ENCODE measurements at regions not wholly inside any gene's neighbourhood (a gene's known extent, or its start where the extent isn't known, plus 50 kb on each side); places are given as distances from the start of the nearest gene placed in this dataset.

DNA sequence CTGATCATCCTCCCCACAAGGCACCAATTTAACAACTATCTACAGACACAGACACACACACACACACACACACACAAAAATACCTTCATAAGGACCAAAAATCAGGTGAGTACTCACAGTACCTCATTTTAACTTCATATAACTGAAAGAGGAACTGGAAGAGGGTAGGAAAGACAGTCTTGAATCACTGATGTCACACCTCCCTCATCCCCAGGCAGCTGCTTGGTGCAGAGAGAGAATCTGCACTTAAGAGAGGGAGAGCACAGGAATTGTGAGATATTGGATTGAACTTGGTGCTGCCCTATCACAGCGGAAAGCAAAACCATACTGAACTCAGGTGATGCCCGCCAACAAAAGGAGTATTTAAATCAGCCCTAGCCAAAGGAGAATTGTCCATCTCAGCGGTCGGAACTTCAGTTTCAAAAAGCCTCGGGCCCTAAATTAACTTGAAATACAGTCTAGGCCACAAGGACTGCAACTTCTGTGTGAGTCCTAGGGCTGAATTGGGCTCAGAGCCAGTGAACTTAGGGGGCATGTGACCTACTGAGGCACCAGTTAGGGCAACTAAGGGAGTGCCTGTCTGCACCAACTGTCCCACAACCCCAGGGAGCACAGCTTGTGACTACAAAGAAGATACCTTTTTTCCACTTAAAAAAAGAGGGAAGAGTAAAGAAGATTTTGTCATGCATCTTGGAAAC, 211.1 kb downstream of the LRATD1 start:
- H3K4me3 ChIP-seq (replicated peaks in 1 of 3; ENCODE audit: low read depth in 2 of 3, low read length in 3 of 3): no peak overlapping the region

DNA sequence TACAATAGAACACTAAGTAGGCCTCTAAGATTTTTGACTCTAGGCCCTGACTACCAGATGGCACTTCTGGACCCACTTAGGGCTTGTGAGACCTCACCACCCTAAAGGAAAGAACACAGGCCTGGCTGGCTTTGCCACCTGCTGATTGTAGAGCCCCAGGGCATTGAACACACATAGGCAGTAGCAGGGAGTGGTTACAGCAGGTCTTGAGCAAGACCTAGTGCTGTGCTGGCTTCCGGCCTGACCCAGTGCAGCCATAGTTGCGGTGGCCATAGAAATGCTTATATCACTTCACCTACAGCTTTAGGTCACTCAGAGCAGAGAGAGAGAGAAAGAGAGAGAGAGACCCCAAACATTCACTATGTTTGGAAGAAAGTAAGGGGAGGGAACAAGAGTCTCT, 223.2 kb downstream of the LRATD1 start:
- H3K36me3 Mint-ChIP-seq: no peaks in the 10 kb centered on the region
- H3K4me1 Mint-ChIP-seq: no peaks in the 10 kb centered on the region
- WGBS (ENCODE audit: insufficient coverage): no CpG with 5 or more reads among the region's 2 CpGs
- intact Hi-C loops (cut with micrococcal nuclease): no loop called here
- H3K4me3 ChIP-seq (replicated peaks in 1 of 3; ENCODE audit: low read depth in 2 of 3, low read length in 3 of 3): no peak overlapping the region
- H3K9me3 ChIP-seq (replicated peaks in 1 of 2; ENCODE audit: control insufficient read depth in 1 of 2, insufficient read depth in 1 of 2, low read length in 2 of 2): peaks cover 14 to 17% of the 10 kb centered on the region in 2 donors
- TF ChIP-seq, protein P1, sequence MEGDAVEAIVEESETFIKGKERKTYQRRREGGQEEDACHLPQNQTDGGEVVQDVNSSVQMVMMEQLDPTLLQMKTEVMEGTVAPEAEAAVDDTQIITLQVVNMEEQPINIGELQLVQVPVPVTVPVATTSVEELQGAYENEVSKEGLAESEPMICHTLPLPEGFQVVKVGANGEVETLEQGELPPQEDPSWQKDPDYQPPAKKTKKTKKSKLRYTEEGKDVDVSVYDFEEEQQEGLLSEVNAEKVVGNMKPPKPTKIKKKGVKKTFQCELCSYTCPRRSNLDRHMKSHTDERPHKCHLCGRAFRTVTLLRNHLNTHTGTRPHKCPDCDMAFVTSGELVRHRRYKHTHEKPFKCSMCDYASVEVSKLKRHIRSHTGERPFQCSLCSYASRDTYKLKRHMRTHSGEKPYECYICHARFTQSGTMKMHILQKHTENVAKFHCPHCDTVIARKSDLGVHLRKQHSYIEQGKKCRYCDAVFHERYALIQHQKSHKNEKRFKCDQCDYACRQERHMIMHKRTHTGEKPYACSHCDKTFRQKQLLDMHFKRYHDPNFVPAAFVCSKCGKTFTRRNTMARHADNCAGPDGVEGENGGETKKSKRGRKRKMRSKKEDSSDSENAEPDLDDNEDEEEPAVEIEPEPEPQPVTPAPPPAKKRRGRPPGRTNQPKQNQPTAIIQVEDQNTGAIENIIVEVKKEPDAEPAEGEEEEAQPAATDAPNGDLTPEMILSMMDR (IDR thresholded peaks at IDR 0.05): no peak
- no peaks in the 10 kb centered on the region for H3K4me1 ChIP-seq (ENCODE audit: control insufficient read depth in 1 of 2, insufficient read depth in 2 of 2, low read length in 2 of 2)
- H2AFZ ChIP-seq (ENCODE audit: insufficient read depth, low read depth, low read length, poor library complexity, severe bottlenecking): no peak overlapping the region
- no peak overlapping the region for H3K4me3 Mint-ChIP-seq
- H3K36me3 ChIP-seq (replicated peaks in 1 of 2; ENCODE audit: control insufficient read depth in 1 of 2, insufficient read depth in 2 of 2, low read length in 2 of 2): no peaks in the 10 kb centered on the region
- H3K27ac Mint-ChIP-seq: no peak overlapping the region
- peaks cover 0 to 3% (median 0%) of the 10 kb centered on the region in 3 donors for H3K27me3 Mint-ChIP-seq (ENCODE audit: low read depth in 3 of 3)
- peaks cover 5 to 23% (median 13%) of the 10 kb centered on the region in 7 donors for H3K9me3 Mint-ChIP-seq
- no peak overlapping the region for H3K9ac ChIP-seq (ENCODE audit: insufficient read depth, low read length, poor library complexity, severe bottlenecking)
- H4K20me1 ChIP-seq (ENCODE audit: insufficient read depth, low read length): no peaks in the 10 kb centered on the region
- no peak overlapping the region for H3K4me2 ChIP-seq (replicated peaks; ENCODE audit: extremely low read depth, low read length, poor library complexity, severe bottlenecking)
- H3K27ac ChIP-seq (ENCODE audit: low read depth in 1 of 2, low read length in 2 of 2): no peak overlapping the region
- no peaks in the 10 kb centered on the region for H3K79me2 ChIP-seq (ENCODE audit: insufficient read depth, low read length)
- no peaks in the 10 kb centered on the region for H3K27me3 ChIP-seq (ENCODE audit: control insufficient read depth in 2 of 2, insufficient read depth in 2 of 2, low read length in 2 of 2)
- DNase-seq: no peak

More for the DNA sequence above, 211.1 kb downstream of the LRATD1 start:
- intact Hi-C loops (cut with micrococcal nuclease): no loop called here
- H3K27me3 Mint-ChIP-seq (ENCODE audit: low read depth in 3 of 3): peaks cover 0 to 3% (median 0%) of the 10 kb centered on the region in 3 donors
- peaks cover 6 to 22% (median 12%) of the 10 kb centered on the region in 7 donors for H3K9me3 Mint-ChIP-seq
- TF ChIP-seq, protein P1 (IDR thresholded peaks at IDR 0.05): no peak
- Histone ChIP-seq H3K9me3 (replicated peaks in 1 of 2; ENCODE audit: control insufficient read depth in 1 of 2, insufficient read depth in 1 of 2, low read length in 2 of 2) (peaks cover 17 to 18% of the 10 kb centered on the region in 2 donors), H3K79me2 (ENCODE audit: insufficient read depth, low read length) (no peaks in the 10 kb centered on the region), H3K36me3 (replicated peaks in 1 of 2; ENCODE audit: control insufficient read depth in 1 of 2, insufficient read depth in 2 of 2, low read length in 2 of 2) (no peaks in the 10 kb centered on the region), H3K27me3 (ENCODE audit: control insufficient read depth in 2 of 2, insufficient read depth in 2 of 2, low read length in 2 of 2) (no peaks in the 10 kb centered on the region), H3K27ac (ENCODE audit: low read depth in 1 of 2, low read length in 2 of 2) (no peak overlapping the region), H2AFZ (ENCODE audit: insufficient read depth, low read depth, low read length, poor library complexity, severe bottlenecking) (no peak overlapping the region), H3K9ac (ENCODE audit: insufficient read depth, low read length, poor library complexity, severe bottlenecking) (no peak overlapping the region), H4K20me1 (ENCODE audit: insufficient read depth, low read length) (no peaks in the 10 kb centered on the region), H3K4me1 (ENCODE audit: control insufficient read depth in 1 of 2, insufficient read depth in 2 of 2, low read length in 2 of 2) (no peaks in the 10 kb centered on the region), H3K4me2 (replicated peaks; ENCODE audit: extremely low read depth, low read length, poor library complexity, severe bottlenecking) (no peak overlapping the region)
- no peaks in the 10 kb centered on the region for H3K36me3 Mint-ChIP-seq
- H3K4me3 Mint-ChIP-seq: no peak overlapping the region
- 94% methylated on average over 5 of the region's 5 CpGs for WGBS (ENCODE audit: insufficient coverage)
- H3K4me1 Mint-ChIP-seq: no peaks in the 10 kb centered on the region
- H3K27ac Mint-ChIP-seq: no peak overlapping the region
- DNase-seq: no peak
